Stimulated activated CD4-positive, alpha-beta T cell treated with anti-CD3 and anti-CD28 coated beads, Interleukin-1b, Interleukin-23, amount 100 ng/mL, for 48 hours (primary cell): ENCODE measurements at regions not wholly inside any gene's neighbourhood (a gene's known extent, or its start where the extent isn't known, plus 50 kb on each side); places are given as distances from the start of the nearest gene placed in this dataset.

Source experiments
- DNase-seq: peaks from one replicate; pipeline ENCODE4 v3.0.0-alpha.2; 2020

GRCh38 chr5:167967494-167968177, 323.8 kb upstream of the WWC1 start:
- no peak for DNase-seq

GRCh38 chr5:167968837-167969236, 322.6 kb upstream of the WWC1 start:
- no peak for DNase-seq

- no peak for DNase-seq
These were observed 321.4 kb upstream of the WWC1 start for GRCh38 chr5:167969998-167970397.

- DNase-seq: no peak
These were observed 319.7 kb upstream of the WWC1 start for GRCh38 chr5:167971706-167972105.

- DNase-seq: no peak
These were observed 318.3 kb upstream of the WWC1 start for GRCh38 chr5:167973126-167973525.

GRCh38 chr5:167984951-167985350, 306.5 kb upstream of the WWC1 start:
- no peak for DNase-seq

- DNase-seq: no peak
These were observed 306.1 kb upstream of the WWC1 start for GRCh38 chr5:167985373-167985772.

GRCh38 chr5:167987490-167988280, 303.8 kb upstream of the WWC1 start:
- DNase-seq: no peak

- no peak for DNase-seq
These were observed 298.6 kb upstream of the WWC1 start for GRCh38 chr5:167992868-167993267.

- no peak for DNase-seq
These were observed 297.7 kb upstream of the WWC1 start for GRCh38 chr5:167993771-167994170.

GRCh38 chr5:167995844-167996425, 295.5 kb upstream of the WWC1 start:
- DNase-seq: no peak

GRCh38 chr5:167998148-167998767, 293.2 kb upstream of the WWC1 start:
- no peak for DNase-seq

- no peak for DNase-seq
These were observed 292.3 kb upstream of the WWC1 start for GRCh38 chr5:167999182-167999581.

- DNase-seq: no peak
These were observed 290.1 kb upstream of the WWC1 start for GRCh38 chr5:168001318-168001717.

- no peak for DNase-seq
These were observed 289.3 kb upstream of the WWC1 start for GRCh38 chr5:168002116-168002515.

GRCh38 chr5:168005093-168005492, 286.4 kb upstream of the WWC1 start:
- DNase-seq: no peak

GRCh38 chr5:168005936-168006335, 285.5 kb upstream of the WWC1 start:
- no peak for DNase-seq

- DNase-seq: no peak
These were observed 284.9 kb upstream of the WWC1 start for GRCh38 chr5:168006456-168007130.

GRCh38 chr5:168007286-168007685, 284.2 kb upstream of the WWC1 start:
- DNase-seq: no peak

GRCh38 chr5:168008555-168008954, 282.9 kb upstream of the WWC1 start:
- no peak for DNase-seq

GRCh38 chr5:168011096-168011495, 280.3 kb upstream of the WWC1 start:
- no peak for DNase-seq

- DNase-seq: no peak
These were observed 279.4 kb upstream of the WWC1 start for GRCh38 chr5:168012006-168012405.

GRCh38 chr5:168013546-168013945, 277.9 kb upstream of the WWC1 start:
- DNase-seq: no peak
